Endothelial cell of umbilical vein (primary cell): ENCODE measurements at regions not wholly inside any gene's neighbourhood (a gene's known extent, or its start where the extent isn't known, plus 50 kb on each side); places are given as distances from the start of the nearest gene placed in this dataset.

Source experiments
- BruUV-seq: library from RNA; stranded (reverse); fragments of 400-500 nt; replicated peaks from 2 replicates; lab custom pipeline; 2021; lab: Mats Ljungman, UMichigan
- CTCF ChIA-PET: fragments of 300-600, 350-600 bp; sonication (Branson Sonifier 250); formaldehyde crosslinking; loops from one replicate; lab custom pipeline; 2021; ENCODE audit warnings: antibody characterized with exemption, inconsistent platforms; lab: Charles Lee
- POLR2A ChIA-PET: fragments of 300-600, 350-600 bp; sonication (Branson Sonifier 250); formaldehyde crosslinking; loops from one replicate; lab custom pipeline; 2021; ENCODE audit warnings: antibody characterized with exemption, inconsistent platforms; lab: Charles Lee
- DNase-seq: peaks from one replicate; pipeline ENCODE4 v3.0.0-alpha.2; 2011; ENCODE audit warnings: low read depth, low spot score
- FAIRE-seq: peaks from 2 replicates; lab custom pipeline; 2011; peaks lifted over from hg19 to GRCh38; lab: Jason Lieb, UNC
- H2AFZ ChIP-seq: 2 replicates; pipeline ENCODE4 v1.6.0; 2012; ENCODE audit warnings: low read depth, low read length, control low read depth, inconsistent platforms
- H3K27ac ChIP-seq: 2 replicates; pipeline ENCODE4 v1.5.1; 2011; ENCODE audit warnings: low read depth, mild to moderate bottlenecking, control low read depth, low read length, moderate library complexity; ENCODE audit not compliant: insufficient read depth
- H3K27me3 ChIP-seq, 2 experiments: 2 replicates each; pipeline versions ENCODE4 v1.6.0 to v1.6.1; 2011; ENCODE audit warnings: low read length in 2 of 2, mixed read lengths in 1 of 2; ENCODE audit not compliant: control insufficient read depth in 2 of 2, insufficient read depth in 2 of 2
- H3K36me3 ChIP-seq, 2 experiments: 2 replicates in 1 of 2; 3 replicates in 1 of 2; pipeline ENCODE4 v1.5.1; 2011; ENCODE audit warnings: low read length in 2 of 2, mild to moderate bottlenecking in 1 of 2, moderate library complexity in 1 of 2; ENCODE audit not compliant: control insufficient read depth in 2 of 2, insufficient read depth in 2 of 2; ENCODE audit errors: extremely low read depth in 1 of 2
- H3K4me1 ChIP-seq: 3 replicates; pipeline ENCODE4 v1.5.1; 2011; ENCODE audit warnings: mild to moderate bottlenecking, low read length; ENCODE audit not compliant: control insufficient read depth, insufficient read depth; ENCODE audit errors: extremely low read depth
- H3K4me2 ChIP-seq: 2 replicates; pipeline ENCODE4 v1.6.1; 2011; ENCODE audit warnings: low read length, control low read depth, mixed read lengths; ENCODE audit not compliant: insufficient read depth
- H3K4me3 ChIP-seq, 3 experiments: fragments of 200-600 bp in 1 of 3; sonication (generic), shearing (Covaris generic) in 1 of 3; replicated peaks in 1 of 3; 2 replicates each; pipeline ENCODE4 v1.5.1; 2011 to 2016; ENCODE audit warnings: control low read depth in 3 of 3, low read length in 3 of 3, mild to moderate bottlenecking in 2 of 3, inconsistent platforms in 1 of 3, low read depth in 1 of 3, moderate library complexity in 1 of 3; ENCODE audit not compliant: insufficient read depth in 1 of 3
- H3K79me2 ChIP-seq: 2 replicates; pipeline ENCODE4 v1.6.0; 2012; ENCODE audit warnings: low read length, inconsistent platforms; ENCODE audit not compliant: control insufficient read depth, insufficient read depth
- H3K9ac ChIP-seq: replicated peaks from 2 replicates; pipeline ENCODE3; 2011; ENCODE audit warnings: low read length, control low read depth; ENCODE audit not compliant: insufficient read depth; ENCODE audit errors: extremely low read depth
- H3K9me1 ChIP-seq: replicated peaks from 3 replicates; pipeline ENCODE4 v1.6.0; 2011; ENCODE audit warnings: mild to moderate bottlenecking, low read length; ENCODE audit not compliant: control insufficient read depth, insufficient read depth; ENCODE audit errors: extremely low read depth
- H3K9me3 ChIP-seq: replicated peaks from 2 replicates; pipeline ENCODE4 v1.5.1; 2012; ENCODE audit warnings: low read length, inconsistent platforms; ENCODE audit not compliant: control insufficient read depth, insufficient read depth
- H4K20me1 ChIP-seq: replicated peaks from 2 replicates; pipeline ENCODE3; 2011; ENCODE audit warnings: mild to moderate bottlenecking, low read length; ENCODE audit not compliant: control insufficient read depth, insufficient read depth; ENCODE audit errors: extremely low read depth
- CTCF ChIP-seq, 2 donors: IDR thresholded peaks; 1 replicate in 1 of 2; 2 replicates in 1 of 2; pipeline ENCODE4 v1.5.1; 2011; ENCODE audit warnings: low read length in 2 of 2, mild to moderate bottlenecking in 2 of 2, moderate library complexity in 2 of 2, control low read depth in 1 of 2, inconsistent platforms in 1 of 2, low read depth in 1 of 2; ENCODE audit not compliant: insufficient read depth in 1 of 2; ENCODE audit errors: extremely low read depth in 1 of 2
- EZH2 ChIP-seq: IDR thresholded peaks from 2 replicates; pipeline ENCODE4 v1.6.1; 2012; ENCODE audit warnings: borderline replicate concordance, low read depth, mild to moderate bottlenecking, moderate library complexity, low read length, inconsistent platforms; ENCODE audit not compliant: severe bottlenecking
- JUN ChIP-seq: IDR thresholded peaks from 2 replicates; pipeline ENCODE4 v1.6.1; 2011; ENCODE audit warnings: borderline replicate concordance, low read depth; ENCODE audit not compliant: insufficient read length, insufficient read depth
- MYC ChIP-seq: IDR thresholded peaks from one replicate; pipeline ENCODE4 v1.6.1; 2011; ENCODE audit warnings: mild to moderate bottlenecking, low read depth, low read length
- POLR2A ChIP-seq: IDR thresholded peaks from 2 replicates; pipeline ENCODE4 v1.6.1; 2012; ENCODE audit warnings: low read depth, mild to moderate bottlenecking, control low read depth, low read length
- POLR2AphosphoS5 ChIP-seq: IDR thresholded peaks from 2 replicates; pipeline ENCODE4 v1.6.1; 2012; ENCODE audit warnings: low read depth, mild to moderate bottlenecking, control low read depth, low read length, moderate library complexity; ENCODE audit not compliant: insufficient read depth
- dilution Hi-C: fragments of 300-500 bp; cut with MboI; formaldehyde crosslinking; loops from one replicate; pipeline ENCODE4 v1.15.0; 2019; ENCODE audit warnings: low sequenced_read_pairs; ENCODE audit not compliant: extremely low pct_ligation_motif_present
- intact Hi-C: fragments of 100-400 bp; cut with micrococcal nuclease; formaldehyde crosslinking; loops from one replicate; pipeline ENCODE4 v1.10.0; 2022

GRCh38 chr15:95561463-95561862 is 769.0 kb upstream of the NR2F2 start:
- intact Hi-C loops = no loop called here
- no peak for DNase-seq
- Histone ChIP-seq H3K27me3 (no peaks in the 10 kb centered on the region), H3K9me1 (no peaks in the 10 kb centered on the region), H3K36me3 (no peaks in the 10 kb centered on the region), H3K9ac (no peak overlapping the region), H4K20me1 (no peaks in the 10 kb centered on the region), H3K9me3 (no peaks in the 10 kb centered on the region), H3K27ac (no peak overlapping the region), H3K4me3 (no peak overlapping the region), H3K4me1 (peaks cover 35% of the 10 kb centered on the region), H3K79me2 (no peaks in the 10 kb centered on the region), H2AFZ (no peak overlapping the region), H3K4me2 (no peak overlapping the region)
- FAIRE-seq = no peak
- TF ChIP-seq EZH2 (no peak), CTCF (IDR thresholded peaks at IDR 0.05; ENCODE audit: extremely low read depth in 1 of 2, insufficient read depth in 1 of 2, low read depth in 1 of 2, low read length in 2 of 2) (no peak), JUN (no peak), MYC (no peak)
- no TSS peak for BruUV-seq
- POLR2A ChIA-PET = no interaction called here
- dilution Hi-C loops = no loop called here
- CTCF ChIA-PET = no interaction called here

GRCh38 chr15:95563634-95564033 is 766.9 kb upstream of the NR2F2 start:
- DNase-seq (no peak), FAIRE-seq (no peak)
- H3K4me2 ChIP-seq = no peak overlapping the region
- no peaks in the 10 kb centered on the region for H4K20me1 ChIP-seq
- H2AFZ ChIP-seq = no peak overlapping the region
- no TSS peak for BruUV-seq
- ChIA-PET POLR2A (no interaction called here), CTCF (interaction anchor here (1.0 kb wide), 1 partner anchor 10 kb away, joined by 3 read pairs; no protein-coding TSS in a partner anchor)
- dilution Hi-C loops = no loop called here
- no peak for TF ChIP-seq POLR2A
- TF ChIP-seq POLR2AphosphoS5 = no peak
- TF ChIP-seq MYC = no peak
- peaks cover 14% of the 10 kb centered on the region for H3K4me1 ChIP-seq
- H3K9me3 ChIP-seq = no peaks in the 10 kb centered on the region
- H3K27ac ChIP-seq = no peak overlapping the region
- no peaks in the 10 kb centered on the region for H3K9me1 ChIP-seq
- H3K36me3 ChIP-seq = no peaks in the 10 kb centered on the region
- no peak overlapping the region for H3K4me3 ChIP-seq
- no peaks in the 10 kb centered on the region for H3K79me2 ChIP-seq
- H3K27me3 ChIP-seq = no peaks in the 10 kb centered on the region
- intact Hi-C loops = no loop called here
- H3K9ac ChIP-seq = no peak overlapping the region
